ENCODE measurements at regions not wholly inside any gene's neighbourhood (a gene's known extent, or its start where the extent isn't known, plus 50 kb on each side); places are given as distances from the start of the nearest gene placed in this dataset.

GRCh38 chr12:43097471-43097870 lies 454.5 kb downstream of the ADAMTS20 start:
- no peak for DNase-seq (ENCODE audit: low spot score)

- no peak for DNase-seq (ENCODE audit: low spot score)
Observed at GRCh38 chr12:43095669-43096280, 456.2 kb downstream of the ADAMTS20 start.

DNA sequence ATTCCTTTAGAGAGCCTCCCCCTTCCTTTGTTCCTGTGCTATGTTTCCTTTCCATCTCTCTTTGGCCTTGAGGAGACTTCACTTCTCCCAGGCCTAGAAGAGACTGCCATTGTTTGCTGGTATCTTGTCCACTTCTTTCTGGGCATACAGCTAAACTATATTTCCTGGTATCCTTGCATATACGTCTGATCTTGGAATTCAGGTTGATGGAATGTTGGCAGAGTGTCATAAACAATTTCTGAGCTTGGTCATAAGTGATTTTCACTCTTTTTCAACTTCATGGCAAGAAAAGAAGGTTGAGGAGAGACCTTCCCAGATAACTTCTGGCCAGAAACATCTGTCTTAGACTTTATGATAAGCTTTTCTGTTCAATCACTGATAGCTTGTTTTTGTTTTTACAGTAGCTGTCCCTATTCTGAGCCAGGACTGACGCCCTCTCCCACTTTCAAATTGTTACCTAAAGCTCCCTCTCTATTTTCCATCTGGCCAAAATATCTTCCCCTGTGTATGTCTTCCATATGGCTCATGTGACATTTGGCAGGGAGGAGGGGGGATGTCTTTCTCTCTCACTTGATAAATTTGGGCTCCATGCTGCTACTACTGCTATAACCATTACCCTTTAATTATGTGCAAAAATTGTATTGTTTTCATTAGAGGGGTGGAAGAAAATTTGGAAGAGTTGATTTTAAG lies 457.0 kb downstream of the ADAMTS20 start:
- no peak for DNase-seq (ENCODE audit: low spot score)

GRCh38 chr12:43090981-43091380 lies 461.0 kb downstream of the ADAMTS20 start:
- no peak for DNase-seq (ENCODE audit: low spot score)

- no peak for DNase-seq (ENCODE audit: low spot score)
Observed at GRCh38 chr12:43087195-43088091, 464.6 kb downstream of the ADAMTS20 start.

- DNase-seq (ENCODE audit: low spot score): no peak
Observed at GRCh38 chr12:43079476-43079875, 472.5 kb downstream of the ADAMTS20 start.

DNA sequence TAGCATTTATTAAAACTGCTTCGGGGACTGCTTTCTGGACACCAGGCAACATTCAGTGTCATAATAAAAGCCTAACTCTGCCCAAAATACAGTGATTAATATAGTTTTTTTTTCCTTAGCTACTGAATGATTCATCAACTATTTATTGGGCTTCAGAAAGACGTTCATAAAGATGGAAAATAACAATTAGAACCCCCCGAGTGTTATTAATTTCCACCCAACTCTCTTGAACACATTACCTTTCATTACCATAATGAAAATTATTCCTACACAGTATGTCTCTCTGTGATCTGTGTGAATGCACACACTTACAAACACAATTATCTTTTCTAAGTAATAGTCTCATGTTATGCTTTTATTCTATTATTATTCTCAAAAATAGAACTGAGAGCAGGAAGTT lies 473.0 kb downstream of the ADAMTS20 start:
- no peak for DNase-seq (ENCODE audit: low spot score)

DNA sequence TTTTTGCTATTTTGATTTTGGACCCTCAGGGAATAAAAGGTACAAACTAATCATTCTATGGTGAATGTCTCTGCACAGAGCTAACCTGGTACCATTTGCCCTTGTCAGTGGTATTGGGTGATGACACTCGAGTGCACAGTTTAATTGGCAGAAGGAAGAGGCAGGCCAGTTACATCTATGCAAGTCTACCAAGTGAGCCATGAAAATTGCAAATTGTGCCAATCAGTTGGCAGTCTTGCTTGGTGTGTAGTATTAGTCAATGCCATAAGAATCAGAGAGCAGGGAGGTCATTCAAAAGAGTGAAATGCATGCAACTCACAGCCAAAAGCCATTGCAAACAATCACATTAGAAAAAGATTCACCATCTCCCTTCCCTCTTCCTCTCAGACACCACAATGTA lies 479.6 kb downstream of the ADAMTS20 start:
- no peak for DNase-seq (ENCODE audit: low spot score)

GRCh38 chr12:43069768-43070221 lies 480.2 kb upstream of the PRICKLE1 start:
- no peak for DNase-seq (ENCODE audit: low spot score)

DNA sequence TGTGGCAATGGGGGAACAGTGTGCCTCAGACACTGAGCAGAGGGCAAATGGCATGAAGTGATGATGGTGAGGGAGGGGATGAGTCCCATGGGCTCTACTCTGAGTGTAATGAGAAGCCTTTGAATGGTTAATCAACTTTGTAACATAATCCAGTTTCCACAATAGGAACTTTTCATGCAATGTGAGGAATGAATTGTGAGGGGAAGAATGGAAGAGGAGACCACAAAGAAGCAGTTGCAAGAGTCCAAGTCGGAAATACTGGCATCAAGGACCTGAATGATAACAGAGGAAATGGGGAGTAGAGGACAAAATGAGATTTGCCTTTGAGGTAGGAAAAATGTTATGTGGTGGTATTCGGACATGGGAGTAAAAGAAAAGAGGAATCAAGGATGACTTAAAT lies 476.9 kb upstream of the PRICKLE1 start:
- no peak for DNase-seq (ENCODE audit: low spot score)

DNA sequence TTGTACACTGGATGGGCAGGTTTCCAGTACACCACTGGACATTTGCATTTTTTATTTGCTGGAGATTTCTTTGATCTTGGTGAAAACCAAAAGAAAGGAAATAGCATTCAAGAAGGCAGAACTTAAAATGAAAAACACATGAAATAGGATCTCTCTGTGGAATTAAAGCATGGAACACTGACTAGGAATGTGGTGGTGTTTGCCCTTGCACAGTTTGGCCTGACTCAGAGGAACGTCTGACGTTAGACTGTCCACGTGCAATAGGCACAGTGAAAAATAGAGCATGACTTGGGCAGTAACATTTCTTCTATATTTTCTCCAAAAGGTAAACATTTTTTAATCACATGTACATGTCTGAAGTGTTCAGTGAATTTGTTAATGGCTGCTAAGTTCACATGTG lies 474.1 kb upstream of the PRICKLE1 start:
- no peak for DNase-seq (ENCODE audit: low spot score)

DNA sequence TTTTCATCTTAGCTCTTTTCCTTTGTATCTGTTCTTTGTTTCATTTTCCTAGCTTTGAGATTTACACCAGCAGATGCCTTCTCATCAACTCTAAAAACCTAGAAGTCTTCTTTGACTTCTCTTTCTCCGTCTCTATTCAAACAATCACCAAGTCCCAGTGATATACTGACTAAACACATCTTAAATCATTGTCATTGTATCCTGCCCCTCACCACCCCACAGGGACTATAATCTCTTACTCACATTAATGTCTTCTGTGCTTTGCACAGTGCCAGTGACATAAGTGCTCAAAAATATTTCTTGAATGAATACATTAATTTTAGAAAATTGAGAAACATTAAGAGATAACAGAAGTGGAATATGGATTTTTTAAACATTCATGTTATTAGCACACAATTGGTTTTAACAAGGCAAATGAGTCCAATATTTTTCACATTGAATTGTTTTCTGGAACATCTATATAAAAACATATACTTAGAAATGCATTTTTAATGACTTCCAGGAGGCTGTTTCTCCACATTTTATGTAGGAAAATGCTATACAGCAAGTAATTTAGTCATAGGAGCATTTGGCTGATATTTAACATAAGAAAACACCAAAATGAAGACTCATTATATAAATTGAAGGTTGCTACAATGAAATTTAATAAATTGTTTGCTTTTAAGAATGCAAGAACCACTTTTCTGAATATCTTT lies 472.8 kb upstream of the PRICKLE1 start:
- no peak for DNase-seq (ENCODE audit: low spot score)

DNA sequence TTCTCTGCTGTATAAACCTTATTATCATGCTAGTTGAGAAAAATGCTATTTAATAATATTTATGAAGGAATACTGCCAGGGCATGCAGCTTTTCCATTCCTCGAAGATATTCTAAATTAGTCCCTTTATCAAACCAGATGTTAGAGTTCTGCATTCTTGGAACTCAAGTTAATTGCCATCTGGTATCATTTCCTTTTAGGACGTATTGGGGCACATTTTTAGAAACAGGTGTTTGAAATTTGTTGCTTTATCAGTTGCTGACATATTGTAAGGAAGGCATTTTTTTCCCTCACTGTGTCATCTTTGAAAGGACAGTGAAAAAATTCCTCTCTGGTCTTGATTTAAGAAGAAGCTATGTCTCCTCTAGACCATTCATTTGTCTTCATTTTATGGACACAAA lies 471.2 kb upstream of the PRICKLE1 start:
- no peak for DNase-seq (ENCODE audit: low spot score)

DNA sequence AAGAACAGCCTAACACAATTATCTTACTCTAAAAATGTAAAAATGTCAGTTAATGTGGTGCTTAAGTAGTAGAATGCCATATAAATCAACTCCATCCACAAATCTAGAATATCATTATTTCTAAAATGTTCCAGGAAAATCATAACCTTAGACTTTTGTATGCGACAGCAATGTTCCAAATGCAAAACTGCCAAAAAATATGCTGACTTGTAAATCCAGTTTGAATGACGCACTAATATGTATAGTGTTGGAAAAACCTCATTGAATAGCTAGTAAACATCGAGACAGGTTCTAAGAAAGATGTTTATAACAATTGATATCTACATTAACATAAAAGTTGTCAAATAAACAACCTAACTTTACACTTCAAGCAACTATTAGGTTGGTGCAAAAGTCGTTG lies 469.1 kb upstream of the PRICKLE1 start:
- no peak for DNase-seq (ENCODE audit: low spot score)

GRCh38 chr12:43057566-43057965 lies 468.0 kb upstream of the PRICKLE1 start:
- no peak for DNase-seq (ENCODE audit: low spot score)

DNA sequence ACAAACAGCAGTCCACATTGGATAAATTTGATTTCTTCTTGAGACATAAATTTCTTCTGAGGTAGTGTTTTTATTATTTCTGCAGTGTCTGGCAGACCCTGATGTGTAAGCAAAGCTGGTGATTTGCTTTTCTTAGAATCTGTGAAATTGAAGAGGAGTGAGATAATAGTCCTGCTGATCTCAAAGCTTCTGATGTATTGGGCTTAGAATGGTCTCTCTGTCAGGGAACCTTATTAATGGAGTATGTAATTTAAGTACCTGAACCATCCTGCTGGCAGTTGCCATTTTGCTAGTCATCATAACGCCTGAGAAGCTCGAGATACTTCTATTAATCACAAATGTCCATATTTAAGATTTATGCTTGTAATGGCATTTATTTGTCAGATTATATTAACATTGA lies 464.5 kb upstream of the PRICKLE1 start:
- DNase-seq (ENCODE audit: low spot score): no peak

DNA sequence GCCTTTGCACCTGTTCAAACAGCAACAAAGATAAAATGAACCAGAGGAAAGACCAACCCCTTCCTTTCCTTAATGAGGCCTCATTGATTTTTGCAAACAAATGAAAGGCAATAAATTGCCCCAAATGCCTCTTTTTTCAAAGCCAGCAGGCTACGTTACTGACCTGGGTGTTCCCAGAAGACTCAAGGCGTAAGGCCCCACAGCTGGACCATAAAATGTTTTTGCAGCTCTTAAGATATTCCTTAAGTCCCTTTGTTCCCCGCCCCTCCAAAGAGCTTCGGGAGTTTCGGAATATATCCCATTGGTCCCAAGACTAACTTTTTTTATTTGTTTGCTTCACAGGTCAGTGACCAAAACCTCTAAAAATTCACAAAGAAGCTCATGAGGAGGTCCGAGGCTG lies 462.9 kb upstream of the PRICKLE1 start:
- no peak for DNase-seq (ENCODE audit: low spot score)

DNA sequence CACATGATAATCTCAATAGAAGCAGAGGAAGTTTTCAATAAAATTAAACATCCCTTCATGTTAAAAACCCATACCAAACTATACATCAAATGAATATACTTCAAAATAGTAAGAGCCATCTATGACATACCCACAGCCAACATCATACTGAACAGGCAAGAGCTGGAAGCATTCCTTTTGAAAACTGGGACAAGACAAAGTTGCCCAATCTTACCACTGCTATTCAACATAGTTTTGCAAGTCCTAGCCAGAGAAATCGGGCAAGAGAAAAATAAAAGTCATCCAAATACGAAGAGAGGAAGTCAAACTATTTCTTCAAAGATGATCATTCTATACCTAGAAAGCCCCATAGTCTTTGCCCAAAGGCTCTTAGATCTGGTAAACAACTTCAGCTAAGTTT lies 454.7 kb upstream of the PRICKLE1 start:
- no peak for DNase-seq (ENCODE audit: low spot score)

DNA sequence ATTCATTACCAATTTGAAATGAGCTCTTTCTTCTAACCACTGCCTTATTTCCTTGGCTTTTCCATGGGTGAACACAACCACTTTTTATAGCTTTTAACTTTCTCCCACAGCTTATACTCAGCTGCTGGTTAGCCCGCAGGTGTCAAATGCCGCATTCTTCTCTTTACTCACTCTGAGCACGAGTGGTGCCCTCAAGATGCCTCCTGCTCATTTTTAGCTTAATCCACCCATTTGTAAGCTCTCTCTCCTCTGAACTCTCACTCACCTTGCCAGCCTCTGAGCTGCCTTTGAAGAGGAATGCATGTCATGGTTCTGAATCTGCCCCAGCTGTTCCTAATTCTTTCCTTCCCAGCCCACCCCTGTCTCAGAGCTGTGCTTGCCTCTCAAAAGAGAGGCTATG lies 449.4 kb upstream of the PRICKLE1 start:
- DNase-seq (ENCODE audit: low spot score): no peak

GRCh38 chr12:43029971-43030370 lies 440.4 kb upstream of the PRICKLE1 start:
- no peak for DNase-seq (ENCODE audit: low spot score)

- no peak for DNase-seq (ENCODE audit: low spot score)
Observed at GRCh38 chr12:43028826-43029225, 439.3 kb upstream of the PRICKLE1 start.

- no peak for DNase-seq (ENCODE audit: low spot score)
Observed at GRCh38 chr12:43022838-43023237, 433.3 kb upstream of the PRICKLE1 start.
